ENCODE measurements at regions not wholly inside any gene's neighbourhood (a gene's known extent, or its start where the extent isn't known, plus 50 kb on each side); places are given as distances from the start of the nearest gene placed in this dataset.

DNA sequence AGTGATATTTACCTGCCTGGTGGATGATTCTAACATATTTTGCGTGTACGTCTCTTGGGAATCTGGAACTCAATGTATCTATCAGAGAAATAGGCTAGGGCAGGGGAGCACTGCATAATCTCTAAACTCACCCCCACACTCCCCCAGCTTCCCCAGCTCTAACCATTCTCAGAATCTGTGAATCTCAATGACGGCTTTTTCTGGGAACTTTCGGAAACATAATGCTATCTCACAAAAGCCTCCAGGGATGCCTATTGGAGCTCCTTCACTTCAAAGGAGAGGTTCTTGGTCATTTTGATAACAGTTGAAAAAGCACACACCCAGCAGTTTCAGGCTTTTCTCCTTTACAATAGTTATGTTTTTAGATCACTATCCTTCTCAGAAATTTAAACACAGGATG lies 113.8 kb upstream of the MAGI3 start:
- Histone ChIP-seq H3K4me3 (ENCODE audit: low read length) (no peak overlapping the region), H3K36me3 (ENCODE audit: control insufficient read depth, insufficient read depth, low read length) (no peaks in the 10 kb centered on the region), H3K4me1 (ENCODE audit: control insufficient read depth, insufficient read depth, low read length) (no peaks in the 10 kb centered on the region), H3K9me3 (replicated peaks; ENCODE audit: control insufficient read depth, low read depth, low read length) (no peaks in the 10 kb centered on the region), H3K27me3 (ENCODE audit: control insufficient read depth, insufficient read depth, low read length) (no peaks in the 10 kb centered on the region), H3K27ac (ENCODE audit: low read length) (no peak overlapping the region)
- WGBS (ENCODE audit: insufficient coverage): 83% methylated on average over 2 of the region's 4 CpGs
- DNase-seq: no peak

DNA sequence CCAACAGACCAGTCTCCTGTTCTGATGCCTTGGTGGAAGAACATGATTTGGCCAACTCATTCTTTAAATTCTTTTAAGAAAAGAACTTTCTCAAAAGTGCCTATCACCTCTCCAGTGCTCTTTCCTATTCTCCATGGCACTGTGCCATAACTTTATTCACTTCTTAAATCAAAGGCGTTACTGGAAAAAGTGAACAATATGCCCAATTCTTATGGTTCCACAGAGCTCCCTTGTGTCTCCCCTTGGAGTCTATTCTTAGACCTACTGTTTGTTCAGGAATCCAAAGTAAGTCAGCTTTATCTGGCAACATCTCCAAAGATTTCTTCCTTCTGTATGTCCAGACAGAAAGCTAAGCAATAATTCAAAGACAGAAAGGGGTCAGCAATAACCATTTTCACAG lies 111.9 kb upstream of the MAGI3 start:
- Histone ChIP-seq H3K4me1 (ENCODE audit: control insufficient read depth, insufficient read depth, low read length) (no peaks in the 10 kb centered on the region), H3K36me3 (ENCODE audit: control insufficient read depth, insufficient read depth, low read length) (no peaks in the 10 kb centered on the region), H3K4me3 (ENCODE audit: low read length) (no peak overlapping the region), H3K9me3 (replicated peaks; ENCODE audit: control insufficient read depth, low read depth, low read length) (no peaks in the 10 kb centered on the region), H3K27ac (ENCODE audit: low read length) (no peak overlapping the region), H3K27me3 (ENCODE audit: control insufficient read depth, insufficient read depth, low read length) (no peaks in the 10 kb centered on the region)
- DNase-seq: no peak
- 78% methylated on average over 1 of the region's 1 CpG for WGBS (ENCODE audit: insufficient coverage)

DNA sequence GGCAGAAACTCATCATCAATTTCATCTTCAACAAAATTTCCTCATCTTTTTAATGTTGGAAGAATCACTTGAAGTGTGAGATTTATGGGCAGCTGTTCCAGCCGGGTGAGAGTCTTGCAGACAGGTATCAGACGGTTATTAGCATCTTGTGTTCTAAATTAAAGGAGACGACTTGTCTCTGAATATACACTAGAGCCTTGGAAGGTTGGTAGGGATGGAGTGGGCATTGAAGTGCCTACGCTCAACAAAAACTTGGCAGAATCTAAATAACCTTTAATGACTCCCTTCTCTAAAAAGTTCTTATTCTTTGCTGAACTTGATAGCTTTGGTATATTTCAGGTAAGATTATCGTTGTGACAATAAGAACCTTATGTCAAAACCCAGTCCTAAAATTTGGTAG lies 111.5 kb upstream of the MAGI3 start:
- Histone ChIP-seq H3K36me3 (ENCODE audit: control insufficient read depth, insufficient read depth, low read length) (no peaks in the 10 kb centered on the region), H3K4me1 (ENCODE audit: control insufficient read depth, insufficient read depth, low read length) (no peaks in the 10 kb centered on the region), H3K4me3 (ENCODE audit: low read length) (no peak overlapping the region), H3K27ac (ENCODE audit: low read length) (no peak overlapping the region), H3K27me3 (ENCODE audit: control insufficient read depth, insufficient read depth, low read length) (no peaks in the 10 kb centered on the region), H3K9me3 (replicated peaks; ENCODE audit: control insufficient read depth, low read depth, low read length) (no peaks in the 10 kb centered on the region)
- DNase-seq: no peak
- WGBS (ENCODE audit: insufficient coverage): 30% methylated on average over 2 of the region's 5 CpGs

DNA sequence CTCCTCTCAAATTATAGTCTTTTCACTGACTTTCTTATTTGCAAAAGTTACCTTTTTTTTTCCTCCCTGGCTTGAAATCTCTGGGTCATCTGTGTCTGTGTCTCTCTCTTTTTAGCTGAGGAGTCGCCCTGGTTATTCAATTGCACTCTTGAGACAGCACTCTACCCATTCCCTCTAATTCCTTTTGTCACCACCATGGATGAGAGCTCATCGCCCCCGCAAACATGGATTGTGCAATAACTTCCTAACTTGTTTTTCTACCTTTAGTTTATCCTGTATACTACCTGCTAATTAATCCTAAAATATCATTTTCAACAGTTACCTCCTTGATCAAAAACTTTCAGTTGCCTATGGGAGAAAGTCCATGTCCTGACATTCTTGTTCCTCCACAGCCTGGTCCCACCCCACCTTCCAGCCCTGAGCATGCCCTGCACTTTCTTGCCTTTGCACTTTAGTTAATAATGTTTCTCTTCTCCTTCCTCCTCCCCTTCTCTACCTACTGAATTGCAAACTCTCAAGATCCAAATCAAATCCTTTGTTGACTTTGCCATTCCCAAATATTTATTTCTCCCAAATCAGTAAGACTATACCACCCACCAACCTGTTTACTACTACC lies 110.4 kb upstream of the MAGI3 start:
- WGBS (ENCODE audit: insufficient coverage): 94% methylated on average over 2 of the region's 3 CpGs
- H3K9me3 ChIP-seq (replicated peaks; ENCODE audit: control insufficient read depth, low read depth, low read length): no peaks in the 10 kb centered on the region

DNA sequence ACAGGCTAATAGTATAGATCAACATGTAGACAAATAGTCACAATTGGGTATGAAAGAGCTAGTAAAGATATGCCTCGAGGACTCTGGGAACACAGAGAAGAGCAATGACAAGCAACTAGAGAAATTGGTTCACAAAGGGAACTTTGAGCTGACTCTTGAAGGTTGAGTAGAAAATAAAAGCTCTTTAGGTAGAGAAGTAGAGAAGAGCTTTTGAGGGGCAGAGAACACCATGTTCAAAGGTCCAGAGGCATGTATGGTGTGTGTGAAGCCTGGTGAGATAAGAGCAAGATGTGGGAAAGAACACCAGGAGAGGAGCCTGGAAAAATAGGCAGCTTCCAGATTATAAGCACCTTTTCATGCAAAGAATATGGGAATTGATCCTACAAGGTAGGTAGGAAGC lies 109.7 kb upstream of the MAGI3 start:
- WGBS (ENCODE audit: insufficient coverage): 100% methylated on average over 1 of the region's 1 CpG
- no peak overlapping the region for H3K27ac ChIP-seq (ENCODE audit: low read length)
- DNase-seq: no peak

More for the DNA sequence above, 110.4 kb upstream of the MAGI3 start:
- Histone ChIP-seq H3K4me1 (ENCODE audit: control insufficient read depth, insufficient read depth, low read length) (no peaks in the 10 kb centered on the region), H3K27me3 (ENCODE audit: control insufficient read depth, insufficient read depth, low read length) (no peaks in the 10 kb centered on the region), H3K36me3 (ENCODE audit: control insufficient read depth, insufficient read depth, low read length) (no peaks in the 10 kb centered on the region), H3K27ac (ENCODE audit: low read length) (no peak overlapping the region), H3K4me3 (ENCODE audit: low read length) (no peak overlapping the region)
- no peak for DNase-seq

DNA sequence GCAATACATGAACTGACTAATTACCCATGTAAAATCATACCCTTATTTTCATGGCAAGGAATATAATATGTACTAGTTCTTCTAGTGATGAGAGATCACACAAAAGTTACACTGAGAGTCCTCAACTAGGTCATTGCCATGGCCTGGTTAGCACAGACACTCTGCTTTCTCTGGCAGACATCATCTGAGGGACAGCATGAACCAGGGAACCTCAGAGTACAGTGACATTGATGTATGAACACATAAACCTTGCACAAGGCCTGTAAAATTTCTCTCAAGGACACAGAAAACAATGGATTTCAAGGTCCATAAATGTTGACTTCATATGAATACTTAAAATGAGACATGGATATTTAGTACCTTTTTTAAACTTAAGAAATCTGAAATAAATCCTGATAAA lies 108.8 kb upstream of the MAGI3 start:
- H3K27ac ChIP-seq (ENCODE audit: low read length): no peak overlapping the region
- no peaks in the 10 kb centered on the region for H3K36me3 ChIP-seq (ENCODE audit: control insufficient read depth, insufficient read depth, low read length)
- H3K9me3 ChIP-seq (replicated peaks; ENCODE audit: control insufficient read depth, low read depth, low read length): no peaks in the 10 kb centered on the region
- H3K4me1 ChIP-seq (ENCODE audit: control insufficient read depth, insufficient read depth, low read length): no peaks in the 10 kb centered on the region
- no peak overlapping the region for H3K4me3 ChIP-seq (ENCODE audit: low read length)
- no peaks in the 10 kb centered on the region for H3K27me3 ChIP-seq (ENCODE audit: control insufficient read depth, insufficient read depth, low read length)
- no peak for DNase-seq

More for the DNA sequence above, 109.7 kb upstream of the MAGI3 start:
- H3K36me3 ChIP-seq (ENCODE audit: control insufficient read depth, insufficient read depth, low read length): no peaks in the 10 kb centered on the region
- no peaks in the 10 kb centered on the region for H3K9me3 ChIP-seq (replicated peaks; ENCODE audit: control insufficient read depth, low read depth, low read length)
- H3K4me1 ChIP-seq (ENCODE audit: control insufficient read depth, insufficient read depth, low read length): no peaks in the 10 kb centered on the region
- no peaks in the 10 kb centered on the region for H3K27me3 ChIP-seq (ENCODE audit: control insufficient read depth, insufficient read depth, low read length)
- no peak overlapping the region for H3K4me3 ChIP-seq (ENCODE audit: low read length)

DNA sequence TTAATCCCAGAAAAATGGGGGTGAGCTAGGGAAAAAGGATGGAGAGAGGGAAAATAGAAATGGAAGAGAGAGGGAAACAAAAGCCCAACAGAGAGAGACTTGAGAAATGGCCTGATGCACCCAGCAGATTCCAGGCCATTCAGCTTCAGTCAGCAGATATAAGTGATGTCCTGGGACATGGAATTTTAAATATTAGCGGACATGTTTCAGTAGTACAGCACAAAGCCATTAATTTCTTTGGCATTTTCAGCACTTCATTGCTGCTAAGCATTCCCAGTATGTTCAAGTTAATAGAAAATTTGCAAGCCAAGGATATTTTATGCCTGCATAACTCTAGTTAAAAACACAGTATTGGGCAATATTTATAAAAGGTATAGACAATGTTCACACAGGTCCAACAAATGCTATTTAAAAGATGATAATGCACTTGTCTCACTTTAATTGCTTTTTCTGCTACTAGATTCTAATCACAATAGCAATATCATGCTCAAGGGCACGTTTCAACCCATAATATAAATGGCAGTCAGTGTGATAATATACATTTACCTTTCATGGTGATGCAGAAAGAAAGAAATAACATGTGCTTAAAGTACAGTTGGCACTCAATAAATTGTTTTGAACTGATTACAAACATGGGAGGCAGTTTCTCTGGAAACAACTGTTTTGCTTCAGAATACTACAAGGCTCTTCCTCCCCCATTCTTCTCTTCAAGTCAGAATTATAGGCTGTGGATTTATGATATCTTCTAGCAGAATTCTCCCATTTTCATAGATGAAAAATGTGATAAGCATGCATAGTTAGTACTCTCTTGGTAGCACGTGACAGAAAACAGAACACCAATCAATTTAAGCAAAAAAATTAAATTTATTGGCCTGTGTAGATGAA lies 108.1 kb upstream of the MAGI3 start:
- Histone ChIP-seq H3K4me1 (ENCODE audit: control insufficient read depth, insufficient read depth, low read length) (no peaks in the 10 kb centered on the region), H3K9me3 (replicated peaks; ENCODE audit: control insufficient read depth, low read depth, low read length) (no peaks in the 10 kb centered on the region), H3K27me3 (ENCODE audit: control insufficient read depth, insufficient read depth, low read length) (no peaks in the 10 kb centered on the region), H3K27ac (ENCODE audit: low read length) (no peak overlapping the region), H3K4me3 (ENCODE audit: low read length) (no peak overlapping the region), H3K36me3 (ENCODE audit: control insufficient read depth, insufficient read depth, low read length) (no peaks in the 10 kb centered on the region)
- DNase-seq: no peak
- no CpG with 5 or more reads among the region's 3 CpGs for WGBS (ENCODE audit: insufficient coverage)

DNA sequence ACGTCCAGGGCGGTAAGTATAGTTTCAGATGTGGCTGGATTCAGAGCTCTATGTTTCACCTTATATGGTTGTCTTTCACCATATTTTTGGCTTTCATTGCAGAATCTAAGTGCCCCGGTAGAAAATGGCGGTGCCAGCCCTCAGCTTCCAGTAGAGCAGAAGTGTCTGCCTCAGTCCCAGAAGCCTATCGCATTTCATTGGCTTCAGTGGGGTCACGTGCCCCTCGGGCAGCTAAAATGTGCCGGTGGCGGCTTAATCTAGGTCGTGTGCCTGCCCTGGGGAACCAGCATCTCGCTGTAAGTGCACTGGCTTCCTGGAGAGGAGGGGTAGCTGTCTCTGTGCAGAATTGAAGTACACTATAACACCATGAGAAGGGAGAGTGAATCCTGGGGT lies 107.4 kb upstream of the MAGI3 start:
- Histone ChIP-seq H3K27ac (ENCODE audit: low read length) (no peak overlapping the region), H3K36me3 (ENCODE audit: control insufficient read depth, insufficient read depth, low read length) (no peaks in the 10 kb centered on the region), H3K4me1 (ENCODE audit: control insufficient read depth, insufficient read depth, low read length) (no peaks in the 10 kb centered on the region), H3K27me3 (ENCODE audit: control insufficient read depth, insufficient read depth, low read length) (no peaks in the 10 kb centered on the region), H3K9me3 (replicated peaks; ENCODE audit: control insufficient read depth, low read depth, low read length) (no peaks in the 10 kb centered on the region), H3K4me3 (ENCODE audit: low read length) (no peak overlapping the region)
- DNase-seq: no peak
- WGBS (ENCODE audit: insufficient coverage): 55% methylated on average over 11 of the region's 11 CpGs

DNA sequence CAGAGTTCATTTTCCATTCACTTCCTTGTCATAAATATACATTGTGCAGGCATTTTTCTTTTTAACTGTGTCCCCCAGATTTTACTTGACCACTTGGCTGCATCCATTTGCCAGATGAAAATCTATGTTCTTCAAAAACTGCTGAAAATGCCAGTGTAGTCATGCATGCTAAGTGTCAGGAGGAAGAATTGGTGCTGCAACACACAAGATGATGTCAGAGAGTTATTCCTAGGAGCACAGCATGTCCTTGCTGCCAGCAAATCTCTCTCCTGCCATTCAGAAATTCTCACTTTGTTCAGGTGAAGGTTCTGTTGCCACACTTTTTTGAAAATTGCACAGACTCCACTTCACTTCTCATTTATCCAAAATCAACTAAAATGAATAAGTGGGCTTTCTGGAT lies 106.4 kb upstream of the MAGI3 start:
- no peaks in the 10 kb centered on the region for H3K27me3 ChIP-seq (ENCODE audit: control insufficient read depth, insufficient read depth, low read length)
- no peak overlapping the region for H3K4me3 ChIP-seq (ENCODE audit: low read length)
- H3K27ac ChIP-seq (ENCODE audit: low read length): no peak overlapping the region
- no peaks in the 10 kb centered on the region for H3K4me1 ChIP-seq (ENCODE audit: control insufficient read depth, insufficient read depth, low read length)
- no peak for DNase-seq
- H3K36me3 ChIP-seq (ENCODE audit: control insufficient read depth, insufficient read depth, low read length): no peaks in the 10 kb centered on the region
- no peaks in the 10 kb centered on the region for H3K9me3 ChIP-seq (replicated peaks; ENCODE audit: control insufficient read depth, low read depth, low read length)

DNA sequence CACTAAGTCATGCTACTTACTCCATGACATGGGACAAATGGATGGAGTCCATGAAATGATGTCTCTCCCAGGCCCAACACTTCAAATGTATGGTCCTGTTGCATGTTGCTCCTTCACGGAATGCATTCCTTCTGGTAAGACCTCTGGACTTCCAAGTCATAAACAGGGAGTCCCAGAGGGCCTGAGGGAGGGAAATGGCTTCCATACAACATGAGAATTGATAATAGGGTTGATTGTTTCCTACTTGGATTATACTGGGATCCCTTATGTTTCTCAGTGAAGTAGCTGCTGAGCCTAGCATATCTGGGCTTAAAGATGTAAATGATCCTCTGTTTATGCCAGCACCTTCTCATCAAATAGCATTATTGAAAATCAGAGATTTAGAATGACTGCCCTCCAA lies 104.2 kb upstream of the MAGI3 start:
- Histone ChIP-seq H3K27ac (ENCODE audit: low read length) (no peak overlapping the region), H3K27me3 (ENCODE audit: control insufficient read depth, insufficient read depth, low read length) (no peaks in the 10 kb centered on the region), H3K36me3 (ENCODE audit: control insufficient read depth, insufficient read depth, low read length) (no peaks in the 10 kb centered on the region), H3K9me3 (replicated peaks; ENCODE audit: control insufficient read depth, low read depth, low read length) (no peaks in the 10 kb centered on the region), H3K4me3 (ENCODE audit: low read length) (no peak overlapping the region), H3K4me1 (ENCODE audit: control insufficient read depth, insufficient read depth, low read length) (no peaks in the 10 kb centered on the region)
- WGBS (ENCODE audit: insufficient coverage): 29% methylated on average over 1 of the region's 1 CpG
- DNase-seq: no peak
